ENCODE measurements at regions not wholly inside any gene's neighbourhood (a gene's known extent, or its start where the extent isn't known, plus 50 kb on each side); places are given as distances from the start of the nearest gene placed in this dataset.

GRCh38 chr6:113649880-113650609, 207.1 kb upstream of the MARCKS start:
- no peak overlapping the region for H3K4me3 ChIP-seq (ENCODE audit: low read depth, low read length)
- TF ChIP-seq CTCF (IDR thresholded peaks at IDR 0.05; ENCODE audit: insufficient read depth, low read depth, low read length), result no peak
- DNase-seq (ENCODE audit: low read depth), result no peak

DNA sequence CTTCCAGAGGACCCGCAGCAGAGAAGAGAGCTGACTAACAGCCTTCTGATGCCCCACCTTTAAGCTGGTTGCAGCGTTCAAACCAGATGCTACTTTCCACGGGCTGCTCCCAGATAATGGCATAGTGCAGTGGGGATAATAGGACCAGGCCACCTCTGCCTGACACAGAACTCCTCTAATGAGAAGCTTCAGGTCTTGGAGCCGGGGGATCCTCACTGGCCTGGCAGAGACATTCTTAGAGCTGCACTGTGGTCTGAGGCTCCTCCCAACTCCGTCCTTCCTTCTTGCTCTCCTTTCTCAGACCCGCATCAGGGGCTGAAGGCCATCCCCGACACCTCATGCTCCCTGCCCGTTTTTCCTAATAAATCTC, 206.6 kb upstream of the MARCKS start:
- TF ChIP-seq CTCF (IDR thresholded peaks at IDR 0.05; ENCODE audit: insufficient read depth, low read depth, low read length), result no peak
- no peak overlapping the region for H3K4me3 ChIP-seq (ENCODE audit: low read depth, low read length)
- DNase-seq (ENCODE audit: low read depth), result no peak

GRCh38 chr6:113651120-113651519, 206.0 kb upstream of the MARCKS start:
- no peak for DNase-seq (ENCODE audit: low read depth)
- TF ChIP-seq CTCF (IDR thresholded peaks at IDR 0.05; ENCODE audit: insufficient read depth, low read depth, low read length), result no peak
- no peak overlapping the region for H3K4me3 ChIP-seq (ENCODE audit: low read depth, low read length)

DNA sequence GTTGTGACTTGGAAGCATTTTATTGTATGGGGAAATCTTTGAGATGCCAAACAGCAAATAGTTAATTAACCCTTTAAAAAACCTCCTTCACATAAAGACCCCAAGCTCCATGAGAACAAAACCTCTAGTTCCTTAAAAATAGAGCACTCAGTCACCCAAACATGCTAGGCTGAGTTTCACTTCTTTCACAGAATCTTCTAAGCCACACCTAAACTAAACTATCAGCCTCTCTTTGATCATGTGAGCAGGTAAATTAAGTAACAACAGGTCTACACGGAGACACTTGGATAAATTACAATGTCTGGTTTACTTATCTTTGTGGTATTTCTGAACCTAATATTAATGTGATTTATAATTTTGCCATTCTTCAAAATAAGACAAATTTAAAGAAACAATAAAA, 205.2 kb upstream of the MARCKS start:
- DNase-seq (ENCODE audit: low read depth), result no peak
- no peak for TF ChIP-seq CTCF (IDR thresholded peaks at IDR 0.05; ENCODE audit: insufficient read depth, low read depth, low read length)
- H3K4me3 ChIP-seq (ENCODE audit: low read depth, low read length), result no peak overlapping the region

DNA sequence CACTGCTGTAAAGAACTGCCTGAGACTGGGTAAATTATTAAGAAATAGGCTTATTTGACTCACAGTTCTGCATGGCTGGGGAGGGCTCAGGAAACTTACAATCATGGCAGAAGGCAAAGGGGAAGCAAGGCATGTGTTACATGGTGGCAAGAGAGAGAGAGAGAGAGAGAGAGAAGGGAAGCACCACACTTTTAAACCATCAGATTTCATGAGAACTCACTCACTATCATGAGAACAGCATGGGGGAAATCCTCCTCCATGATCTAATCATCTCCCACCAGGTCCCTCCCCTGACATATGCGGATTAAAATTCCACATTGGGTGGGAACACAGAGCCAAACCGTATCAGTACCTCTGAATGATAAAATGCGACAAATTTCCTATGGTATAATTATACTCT, 203.9 kb upstream of the MARCKS start:
- DNase-seq (ENCODE audit: low read depth), result no peak
- no peak overlapping the region for H3K4me3 ChIP-seq (ENCODE audit: low read depth, low read length)
- no peak for TF ChIP-seq CTCF (IDR thresholded peaks at IDR 0.05; ENCODE audit: insufficient read depth, low read depth, low read length)

DNA sequence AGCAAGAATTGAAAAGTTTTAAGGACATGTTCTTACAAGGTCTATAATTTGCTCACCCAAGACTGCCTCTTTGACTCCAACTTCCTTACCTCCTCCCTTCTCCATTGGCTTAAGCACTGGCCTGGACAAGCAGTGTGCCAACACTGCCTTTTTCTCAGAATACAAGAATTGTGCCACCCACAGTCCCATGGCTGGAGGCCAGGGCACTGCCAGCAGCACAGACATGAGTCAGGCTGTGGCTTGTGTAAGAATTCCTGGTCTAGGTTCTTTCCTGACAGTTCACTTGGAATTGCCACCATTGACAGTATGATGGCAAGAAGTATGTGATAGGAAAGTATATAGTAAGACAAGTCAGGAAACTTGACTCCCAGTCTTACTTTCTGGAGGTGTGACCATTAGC, 202.7 kb upstream of the MARCKS start:
- no peak for DNase-seq (ENCODE audit: low read depth)
- no peak for TF ChIP-seq CTCF (IDR thresholded peaks at IDR 0.05; ENCODE audit: insufficient read depth, low read depth, low read length)
- no peak overlapping the region for H3K4me3 ChIP-seq (ENCODE audit: low read depth, low read length)

DNA sequence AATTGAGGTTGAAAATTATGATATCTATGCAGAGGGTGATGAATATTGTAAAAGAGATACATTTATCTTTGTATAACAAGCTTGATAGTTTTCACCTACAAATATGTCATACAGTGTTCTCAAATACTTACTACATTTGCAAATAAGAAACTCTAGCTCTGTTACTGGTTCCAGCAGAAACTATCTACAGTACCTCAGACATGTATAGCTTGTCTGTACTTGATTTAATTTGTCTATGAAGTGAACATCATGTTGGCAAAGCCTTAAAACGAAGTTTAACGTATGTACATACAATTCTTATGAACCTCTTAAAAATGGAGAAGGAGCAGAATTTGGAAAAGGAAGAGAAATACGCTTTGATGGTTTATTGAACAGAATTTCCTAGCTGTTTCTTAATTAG, 201.4 kb upstream of the MARCKS start:
- H3K4me3 ChIP-seq (ENCODE audit: low read depth, low read length), result no peak overlapping the region
- TF ChIP-seq CTCF (IDR thresholded peaks at IDR 0.05; ENCODE audit: insufficient read depth, low read depth, low read length), result no peak
- DNase-seq (ENCODE audit: low read depth), result no peak

Data from fibroblast of villous mesenchyme (primary cell).